C4-2B (cell line): ENCODE measurements at regions not wholly inside any gene's neighbourhood (a gene's known extent, or its start where the extent isn't known, plus 50 kb on each side); places are given as distances from the start of the nearest gene placed in this dataset.
"Not testable (repeated sequence)": the region's sequence is repeated elsewhere in the genome, so short reads cannot be mapped to it uniquely, and the experiment has no call there.

ENCODE experiments used
- H3K27ac ChIP-seq: fragments of 450-650 bp; 2 replicates; pipeline ENCODE4 v1.5.1; 2017
- ZFX ChIP-seq: fragments of 450-650 bp; IDR thresholded peaks from 2 replicates; pipeline ENCODE4 v1.6.1; 2017
- TF ChIP-seq, protein P1 (sequence below): fragments of 450-650 bp; conservative IDR thresholded peaks from 2 replicates; pipeline ENCODE4 v1.5.1; 2017; ENCODE audit warnings: mild to moderate bottlenecking

DNA sequence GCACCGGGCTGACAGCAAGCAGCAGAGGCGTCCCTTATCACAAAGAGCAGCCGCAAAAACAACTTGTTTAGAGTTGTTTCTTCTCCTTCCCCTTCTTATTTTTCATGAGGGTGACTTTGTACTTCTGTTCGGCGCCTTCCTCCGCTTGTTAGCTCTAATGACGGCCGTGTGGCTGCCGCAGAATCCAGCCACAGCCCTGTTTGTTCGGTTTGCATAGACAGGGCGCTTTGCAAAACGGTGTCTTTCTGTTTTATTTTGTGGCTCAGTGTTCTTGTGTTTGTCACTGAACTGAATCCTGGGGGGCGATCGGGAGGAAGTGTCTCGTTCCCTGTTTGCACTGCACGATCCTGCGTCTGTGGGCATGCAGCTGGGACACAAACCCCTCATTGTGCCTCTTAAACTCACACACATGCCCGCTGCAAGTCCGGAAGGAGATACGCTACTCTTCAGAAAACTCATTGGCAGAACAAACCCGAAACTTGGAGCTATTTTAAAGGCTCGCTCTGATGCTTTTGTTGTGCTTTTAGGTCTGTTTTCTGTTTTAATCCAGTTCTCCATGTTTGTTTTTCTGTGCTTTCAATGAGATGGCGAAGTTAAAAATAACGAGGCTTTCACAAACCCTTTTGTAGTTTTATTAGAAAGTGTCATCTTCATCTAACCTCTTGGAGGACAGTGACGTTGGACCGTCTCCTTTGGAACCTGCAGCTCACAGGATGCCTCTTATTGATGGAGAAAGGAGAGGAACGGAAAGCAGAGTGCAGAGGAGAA is 213.9 kb downstream of the IRX2 start:
- no peak for TF ChIP-seq ZFX
- TF ChIP-seq, protein P1, sequence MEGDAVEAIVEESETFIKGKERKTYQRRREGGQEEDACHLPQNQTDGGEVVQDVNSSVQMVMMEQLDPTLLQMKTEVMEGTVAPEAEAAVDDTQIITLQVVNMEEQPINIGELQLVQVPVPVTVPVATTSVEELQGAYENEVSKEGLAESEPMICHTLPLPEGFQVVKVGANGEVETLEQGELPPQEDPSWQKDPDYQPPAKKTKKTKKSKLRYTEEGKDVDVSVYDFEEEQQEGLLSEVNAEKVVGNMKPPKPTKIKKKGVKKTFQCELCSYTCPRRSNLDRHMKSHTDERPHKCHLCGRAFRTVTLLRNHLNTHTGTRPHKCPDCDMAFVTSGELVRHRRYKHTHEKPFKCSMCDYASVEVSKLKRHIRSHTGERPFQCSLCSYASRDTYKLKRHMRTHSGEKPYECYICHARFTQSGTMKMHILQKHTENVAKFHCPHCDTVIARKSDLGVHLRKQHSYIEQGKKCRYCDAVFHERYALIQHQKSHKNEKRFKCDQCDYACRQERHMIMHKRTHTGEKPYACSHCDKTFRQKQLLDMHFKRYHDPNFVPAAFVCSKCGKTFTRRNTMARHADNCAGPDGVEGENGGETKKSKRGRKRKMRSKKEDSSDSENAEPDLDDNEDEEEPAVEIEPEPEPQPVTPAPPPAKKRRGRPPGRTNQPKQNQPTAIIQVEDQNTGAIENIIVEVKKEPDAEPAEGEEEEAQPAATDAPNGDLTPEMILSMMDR = no peak
- H3K27ac ChIP-seq = no peak overlapping the region

DNA sequence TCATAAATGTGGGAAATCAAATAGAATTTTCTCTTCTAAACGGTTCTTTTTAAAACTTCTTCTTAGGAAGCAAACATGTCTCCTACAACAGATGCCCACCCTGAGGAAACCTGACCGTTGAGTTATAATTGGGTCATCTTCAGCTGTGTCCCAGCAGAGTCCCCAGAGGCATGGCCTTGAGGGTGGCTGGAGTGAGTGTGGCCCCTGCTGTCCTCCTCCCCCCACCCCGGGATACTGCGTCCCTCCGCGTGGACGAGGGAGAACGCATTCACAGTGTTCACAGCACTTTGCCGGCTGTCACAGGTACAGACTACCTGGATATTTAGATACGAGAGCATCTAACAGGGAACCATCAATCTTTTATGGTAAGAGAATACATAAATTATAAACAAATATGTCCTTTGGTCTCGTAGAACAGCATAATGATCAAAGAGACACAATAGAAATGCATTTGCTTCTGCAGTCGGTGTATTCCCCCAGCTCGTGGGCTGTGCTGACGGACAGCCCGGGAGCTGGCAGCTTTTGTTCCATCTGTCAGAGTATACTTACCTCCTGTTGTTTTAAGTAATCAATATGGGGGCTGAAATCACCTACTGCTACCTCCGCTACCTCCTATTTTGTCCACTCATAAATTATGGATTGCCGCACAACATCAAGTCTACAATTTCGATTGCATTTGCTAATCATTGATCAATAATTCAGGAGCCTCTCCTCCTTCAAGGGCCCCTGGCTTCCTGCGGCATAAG is 214.7 kb downstream of the IRX2 start:
- no peak for TF ChIP-seq ZFX
- TF ChIP-seq, protein P1 = no peak
- no peak overlapping the region for H3K27ac ChIP-seq

DNA sequence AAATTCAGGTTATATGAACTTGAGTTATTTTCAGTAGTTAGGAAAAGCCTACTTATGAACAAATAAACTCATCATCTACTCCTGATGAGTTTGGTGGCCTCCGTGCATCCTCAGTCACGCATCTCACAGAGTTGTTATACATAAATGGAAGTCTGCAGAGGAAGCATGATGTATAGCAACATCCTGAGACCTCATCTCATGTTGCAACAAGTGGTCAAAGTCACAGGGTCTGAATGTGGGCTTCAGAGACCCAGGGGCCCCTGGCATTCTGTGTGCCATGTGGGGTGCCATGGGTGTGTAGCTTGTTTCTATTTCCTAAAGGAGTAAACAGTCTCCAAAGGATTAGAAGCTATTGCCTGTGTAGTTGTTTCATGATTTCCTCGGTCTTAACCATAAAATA is 216.5 kb downstream of the IRX2 start:
- no peak overlapping the region for H3K27ac ChIP-seq
- TF ChIP-seq ZFX = no peak
- TF ChIP-seq, protein P1 = no peak

DNA sequence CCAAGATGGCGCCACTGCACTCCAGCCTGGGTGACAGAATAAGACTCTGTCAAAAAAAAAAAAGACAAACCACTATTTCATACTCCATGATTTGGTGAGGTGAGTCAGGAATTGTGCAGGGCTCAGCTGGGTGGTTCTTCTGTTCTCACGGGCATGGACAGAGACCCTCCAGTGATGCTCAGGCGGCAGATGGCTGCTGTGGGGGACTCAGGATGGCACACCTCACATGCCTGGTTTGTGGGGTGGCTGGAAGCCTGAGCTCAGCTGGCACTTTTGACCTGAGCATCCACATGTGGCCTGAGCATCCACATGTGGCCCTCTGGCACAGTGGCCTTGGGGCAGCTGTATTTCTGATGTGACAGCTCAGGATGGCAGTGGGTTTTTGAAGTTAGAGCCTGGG is 217.2 kb downstream of the IRX2 start:
- no peak for TF ChIP-seq ZFX
- TF ChIP-seq, protein P1 = no peak
- H3K27ac ChIP-seq = no peak overlapping the region

DNA sequence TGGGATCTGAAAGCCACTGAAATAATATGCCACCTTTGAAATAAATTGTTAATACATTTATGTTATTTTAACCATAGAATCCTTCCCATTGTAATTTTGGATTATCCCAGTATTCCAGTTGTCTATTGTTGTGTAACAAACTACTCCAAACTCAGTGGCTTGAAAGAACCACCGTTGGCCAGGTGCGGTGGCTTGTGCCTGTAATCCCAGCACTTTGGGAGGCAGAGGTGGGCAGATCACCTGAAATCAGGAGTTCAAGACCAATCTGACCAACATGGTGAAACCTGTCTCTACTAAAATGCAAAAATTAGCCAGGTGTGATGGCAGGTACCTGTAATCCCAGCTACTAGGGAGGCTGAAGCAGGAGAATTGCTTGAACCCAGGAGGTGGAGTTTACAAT is 217.6 kb downstream of the IRX2 start:
- not testable (repeated sequence) for H3K27ac ChIP-seq

DNA sequence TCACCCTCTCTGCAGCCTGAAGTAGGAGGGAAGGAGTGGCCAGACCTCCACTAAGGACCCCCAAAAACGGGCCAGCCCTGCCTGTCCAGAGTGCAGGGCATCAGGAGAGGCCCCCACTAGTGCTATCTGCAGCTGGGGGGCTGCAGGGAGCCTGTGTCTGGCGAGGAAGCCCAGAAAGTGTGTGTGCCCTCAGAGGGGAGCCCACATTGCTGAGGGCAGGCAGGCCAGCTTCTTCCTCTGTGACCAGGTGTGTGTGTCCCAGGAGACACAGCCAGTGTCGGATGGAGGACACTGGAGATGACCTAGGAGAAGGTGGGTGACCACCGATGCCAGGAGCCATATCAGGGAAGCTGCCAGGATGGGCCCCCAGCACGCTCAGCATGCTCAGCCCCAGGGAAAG is 218.7 kb downstream of the IRX2 start:
- TF ChIP-seq, protein P1 = no peak
- no peak for TF ChIP-seq ZFX
- no peak overlapping the region for H3K27ac ChIP-seq

DNA sequence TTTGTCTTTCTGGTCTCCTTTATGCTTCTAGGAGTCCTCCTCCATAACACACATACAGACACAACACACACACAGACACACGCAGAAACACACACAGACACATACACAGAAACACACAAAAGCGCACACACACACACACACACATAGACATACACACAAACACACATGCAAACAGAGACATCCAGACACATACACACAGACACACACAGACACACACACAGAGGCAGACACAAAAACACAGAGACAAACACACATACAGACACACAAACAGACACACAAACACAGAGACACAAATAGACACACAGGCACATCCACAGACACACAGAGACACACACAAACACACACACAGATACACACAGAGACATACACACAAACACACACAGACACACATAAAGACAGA is 220.2 kb downstream of the IRX2 start:
- no peak for TF ChIP-seq ZFX
- TF ChIP-seq, protein P1 = no peak
- no peak overlapping the region for H3K27ac ChIP-seq

DNA sequence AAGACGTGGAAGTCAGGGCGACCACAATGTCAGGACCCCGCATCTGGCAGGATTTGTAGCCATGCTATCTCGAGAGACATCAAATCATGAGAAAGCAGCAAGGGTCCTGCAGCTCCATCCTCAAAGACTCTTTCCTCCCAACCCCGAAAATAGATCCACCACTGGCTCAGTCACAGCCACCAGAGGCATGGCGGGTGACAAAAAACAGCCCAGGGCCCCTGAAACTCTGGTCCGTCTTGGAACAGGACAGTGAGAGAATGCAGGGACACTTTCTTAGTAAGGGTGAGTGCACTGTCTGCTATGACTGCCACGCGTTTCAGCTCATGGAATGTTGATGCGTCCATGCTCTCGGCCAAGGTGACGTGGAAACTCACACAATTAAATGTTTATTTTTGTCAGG is 220.9 kb downstream of the IRX2 start:
- H3K27ac ChIP-seq = no peak overlapping the region
- TF ChIP-seq, protein P1 = no peak
- TF ChIP-seq ZFX = no peak
